Stimulated activated CD4-positive, alpha-beta T cell treated with anti-CD3 and anti-CD28 coated beads, Interleukin-4, amount 100 ng/mL, for 4 hours (primary cell): ENCODE measurements at regions not wholly inside any gene's neighbourhood (a gene's known extent, or its start where the extent isn't known, plus 50 kb on each side); places are given as distances from the start of the nearest gene placed in this dataset.
"Not testable (repeated sequence)": the region's sequence is repeated elsewhere in the genome, so short reads cannot be mapped to it uniquely, and the experiment has no call there.

Source experiments
- DNase-seq, 2 experiments: peaks; one replicate each; pipeline ENCODE4 v3.0.0-alpha.2; 2020

DNA sequence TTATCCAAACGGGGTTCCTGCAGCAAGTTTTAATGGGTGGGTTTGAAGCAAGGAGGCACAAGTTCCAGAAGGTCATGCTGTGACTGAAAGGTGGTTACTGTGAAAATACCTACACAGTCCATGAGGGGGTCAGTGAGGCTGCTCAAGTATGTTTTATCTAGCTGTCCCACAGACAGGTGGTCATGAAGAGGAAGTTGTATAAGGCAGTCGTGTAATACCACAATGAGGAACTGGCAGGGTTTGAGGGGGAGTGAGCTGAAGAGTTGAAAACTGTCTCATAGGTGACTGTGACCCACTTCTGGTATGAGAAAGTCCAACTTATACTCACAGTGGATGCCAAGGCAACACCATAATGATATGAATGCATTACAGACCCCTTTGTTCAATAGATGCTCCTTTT lies 856.8 kb downstream of the OTOL1 start:
- DNase-seq: no peak

- no peak for DNase-seq
Observed at GRCh38 chr3:162354356-162354755, 857.7 kb downstream of the OTOL1 start.

- no peak for DNase-seq
Observed at GRCh38 chr3:162365066-162365719, 868.6 kb downstream of the OTOL1 start.

DNA sequence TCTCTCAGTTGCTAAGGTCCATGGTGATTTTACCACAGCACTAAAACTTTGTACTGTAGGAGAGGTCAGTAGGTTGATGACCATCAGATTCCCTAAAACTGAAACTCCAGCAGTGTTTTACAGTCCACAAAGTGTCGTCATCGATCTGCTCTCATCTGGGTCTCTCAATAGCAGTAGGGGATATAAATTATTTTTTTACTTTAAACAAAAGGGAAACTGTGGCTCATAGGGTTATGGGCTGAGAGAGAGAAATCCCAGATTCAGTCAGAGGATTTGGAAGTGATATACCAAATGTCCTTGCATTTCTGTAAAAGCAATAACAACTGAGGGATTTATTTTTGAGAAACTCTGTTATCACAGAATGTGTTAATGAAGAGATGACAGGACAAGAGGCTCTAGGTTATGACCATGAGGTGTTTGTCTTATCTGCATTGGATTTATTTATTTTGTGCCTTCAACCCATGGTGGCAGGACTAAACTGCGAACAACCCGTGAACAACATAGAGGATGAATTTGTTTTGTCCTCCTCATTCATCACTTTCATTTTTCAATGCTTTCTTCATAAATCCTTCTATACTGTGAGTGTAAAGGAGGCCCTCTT lies 869.7 kb downstream of the OTOL1 start:
- DNase-seq: no peak

DNA sequence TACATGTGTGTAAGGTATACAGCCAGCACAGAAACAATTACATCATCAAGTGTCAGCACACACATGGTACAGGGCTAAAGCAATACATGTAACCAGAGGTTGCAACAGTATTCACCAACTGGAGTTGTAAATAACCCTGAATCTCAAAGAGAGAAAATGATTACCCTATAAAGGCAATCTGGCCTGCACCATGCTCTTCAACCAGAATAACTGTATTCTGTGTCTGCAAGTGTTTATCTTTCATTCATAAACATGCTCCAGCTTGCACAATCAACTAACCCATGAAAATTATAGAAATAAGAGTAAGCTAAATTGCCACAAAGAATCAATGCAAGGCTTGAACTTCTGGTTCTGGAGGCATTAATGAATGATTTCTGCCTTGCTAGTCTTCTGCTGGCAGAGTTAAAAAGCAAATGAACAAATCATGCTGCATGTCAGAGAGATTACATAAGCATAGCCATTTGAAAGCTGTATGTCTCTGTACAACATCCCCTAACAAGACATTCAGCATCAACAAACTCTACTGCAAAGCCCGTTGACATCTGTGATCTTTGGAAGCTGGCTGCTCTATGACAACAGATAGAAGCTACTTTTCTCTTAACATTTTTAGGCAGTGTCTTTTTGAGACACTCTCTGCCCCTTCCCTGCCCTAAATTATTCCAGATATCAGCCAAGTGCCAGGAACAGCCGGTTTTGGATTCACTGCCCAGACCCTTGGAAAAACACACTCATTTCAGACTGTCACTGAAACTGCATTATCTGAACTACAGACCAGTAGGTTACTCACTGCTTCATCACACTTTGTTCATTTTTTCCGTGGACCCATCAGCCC lies 871.0 kb downstream of the OTOL1 start:
- no peak for DNase-seq

DNA sequence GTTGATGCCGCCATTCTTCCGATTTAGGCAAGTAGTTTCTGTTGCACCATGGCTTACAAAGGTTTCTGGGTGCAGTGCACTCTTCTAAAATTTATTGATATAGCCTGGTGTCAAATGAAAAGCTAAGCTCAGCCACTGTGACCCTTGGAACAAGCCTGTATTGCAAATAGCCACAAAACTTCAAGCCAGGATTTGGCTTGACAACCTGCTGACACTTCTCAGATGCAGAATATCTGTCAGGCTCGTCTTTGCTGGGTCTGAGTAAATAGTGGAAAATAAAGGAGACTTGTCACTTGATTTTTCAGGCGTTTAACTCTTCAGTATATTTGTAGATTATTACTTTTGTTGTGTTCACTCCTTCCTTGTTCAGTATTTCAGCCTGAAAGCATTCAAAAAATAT lies 871.8 kb downstream of the OTOL1 start:
- DNase-seq: no peak

GRCh38 chr3:162369306-162369705 lies 872.7 kb downstream of the OTOL1 start:
- no peak for DNase-seq

DNA sequence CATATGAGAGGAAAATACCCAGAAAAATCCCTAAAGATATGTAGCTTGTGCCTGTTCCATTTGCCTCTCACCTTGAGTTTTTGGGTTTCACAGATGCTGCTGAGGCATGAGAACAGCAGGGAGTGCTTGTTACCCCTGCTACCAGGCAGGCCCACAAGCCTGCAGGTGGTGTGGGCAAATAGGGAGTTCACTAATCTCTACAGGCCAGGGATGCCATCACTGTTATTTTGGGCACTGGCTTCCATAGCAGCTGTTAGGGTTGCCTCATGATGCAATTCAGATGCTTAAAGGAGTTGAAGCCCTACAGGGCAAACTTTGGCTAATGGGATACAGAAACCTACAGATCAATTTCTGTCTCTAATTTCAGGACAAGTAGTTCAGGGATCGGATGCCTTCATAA lies 873.5 kb downstream of the OTOL1 start:
- DNase-seq: no peak

DNA sequence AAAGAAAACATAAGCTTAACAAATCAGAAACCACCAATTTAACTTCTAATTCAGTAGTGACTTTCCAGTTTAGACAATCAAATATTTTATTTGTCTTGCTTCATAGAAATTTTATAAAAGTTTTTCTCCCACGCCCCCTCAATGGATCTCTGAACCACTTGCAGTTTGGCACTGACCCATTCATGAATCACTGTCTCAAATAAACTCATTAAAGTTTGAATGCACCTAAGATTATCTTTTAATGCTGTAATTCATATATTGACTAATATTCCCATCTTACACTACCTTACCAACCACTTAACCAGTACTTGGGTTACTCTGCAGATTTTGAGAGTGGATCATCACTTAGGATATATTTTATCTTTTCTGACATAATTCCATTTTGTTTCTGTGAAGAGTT lies 880.2 kb downstream of the OTOL1 start:
- no peak for DNase-seq

DNA sequence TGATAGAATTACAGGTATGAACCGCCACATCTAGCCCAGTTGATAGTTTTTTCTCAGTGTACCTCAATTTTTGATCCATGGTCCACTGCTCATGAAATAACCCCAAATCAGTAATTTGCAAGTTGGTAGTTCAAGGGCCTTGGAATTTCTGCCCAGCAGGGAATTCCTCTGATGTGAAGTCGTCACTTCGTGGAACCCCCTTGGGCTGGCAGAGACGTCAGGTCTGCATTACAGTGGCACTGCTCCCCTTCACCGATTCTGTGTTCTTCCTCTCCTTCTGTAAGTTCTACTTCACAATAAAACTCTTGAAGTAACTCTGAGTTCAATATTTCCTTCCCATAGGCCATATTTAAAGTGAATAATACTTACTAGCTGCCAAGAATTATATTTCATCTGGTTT lies 881.0 kb downstream of the OTOL1 start:
- no peak for DNase-seq

GRCh38 chr3:162385387-162385786 lies 888.8 kb downstream of the OTOL1 start:
- DNase-seq: no peak

DNA sequence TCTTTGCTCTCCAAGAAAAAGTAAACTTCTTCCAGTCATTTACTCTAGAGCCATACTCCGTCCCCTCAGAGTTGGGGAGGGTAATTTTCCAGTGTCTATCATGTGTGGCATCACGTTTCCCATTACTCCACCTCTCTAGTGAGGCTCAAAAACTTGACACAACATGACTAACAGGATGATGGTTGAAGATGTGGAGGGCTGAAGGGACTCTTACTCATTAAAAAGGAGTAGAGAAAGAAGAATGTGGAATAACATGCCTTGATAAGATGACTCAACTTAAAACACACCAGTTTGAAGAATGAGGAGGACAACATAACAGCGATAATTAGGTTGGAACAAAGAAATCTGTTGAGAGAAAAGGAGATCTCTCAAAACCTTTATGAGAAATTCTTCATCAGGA lies 894.3 kb downstream of the OTOL1 start:
- DNase-seq: no peak

DNA sequence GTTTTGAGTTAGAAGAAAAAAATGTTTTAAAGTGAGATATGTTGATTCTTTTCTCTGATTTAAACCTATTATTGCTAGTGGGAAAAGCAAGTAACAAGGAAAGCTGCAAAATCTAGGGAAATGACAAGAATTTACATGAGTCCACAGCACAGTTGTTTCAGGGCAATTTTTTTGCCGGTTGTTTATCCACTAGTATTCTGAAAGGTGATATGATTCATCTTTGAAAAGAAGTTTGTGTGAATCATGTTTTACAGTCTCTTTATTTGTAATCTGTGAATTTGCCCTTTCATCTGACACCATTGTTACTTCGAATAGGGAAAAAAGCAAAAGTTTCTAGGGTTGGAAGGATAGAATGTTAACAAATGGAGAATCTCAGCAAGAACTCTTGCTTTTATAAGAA lies 894.7 kb downstream of the OTOL1 start:
- no peak for DNase-seq

GRCh38 chr3:162395496-162395895 lies 898.9 kb downstream of the OTOL1 start:
- no peak for DNase-seq

- no peak for DNase-seq
Observed at GRCh38 chr3:162398554-162398953, 901.9 kb downstream of the OTOL1 start.

DNA sequence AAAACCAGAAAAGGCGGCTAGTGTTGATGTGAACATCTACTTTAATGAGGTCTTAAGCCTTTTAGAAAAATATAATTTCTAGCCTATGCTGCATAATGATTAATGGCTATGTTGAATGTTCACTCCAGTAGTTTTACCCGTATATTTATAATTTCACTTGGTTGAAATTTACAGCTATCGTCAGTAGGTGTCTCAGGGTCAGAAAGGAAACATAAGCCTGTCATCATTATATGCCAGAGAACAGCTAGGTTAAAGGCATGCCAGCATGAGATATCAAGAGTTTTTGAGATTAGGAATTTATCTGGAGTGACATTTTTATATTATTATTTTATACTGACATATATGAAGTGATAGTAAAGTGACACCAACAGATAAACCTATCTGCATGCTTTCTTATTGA lies 904.1 kb downstream of the OTOL1 start:
- no peak for DNase-seq

DNA sequence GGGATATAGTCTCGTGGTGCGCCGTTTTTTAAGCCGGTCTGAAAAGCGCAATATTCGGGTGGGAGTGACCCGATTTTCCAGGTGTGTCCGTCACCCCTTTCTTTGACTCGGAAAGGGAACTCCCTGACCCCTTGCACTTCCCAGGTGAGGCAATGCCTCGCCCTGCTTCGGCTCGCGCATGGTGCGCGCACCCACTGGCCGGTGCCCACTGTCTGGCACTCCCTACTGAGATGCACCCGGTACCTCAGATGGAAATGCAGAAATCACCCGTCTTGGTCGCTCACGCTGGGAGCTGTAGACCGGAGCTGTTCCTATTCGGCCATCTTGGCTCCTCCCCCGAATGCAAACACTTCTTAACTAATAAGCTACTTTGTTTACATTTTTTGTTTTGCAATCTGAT lies 914.9 kb downstream of the OTOL1 start:
- DNase-seq: not testable (repeated sequence)

- DNase-seq: no peak
Observed at GRCh38 chr3:162421721-162422120, 925.1 kb downstream of the OTOL1 start.

GRCh38 chr3:162428192-162428591 lies 931.6 kb downstream of the OTOL1 start:
- DNase-seq: no peak

DNA sequence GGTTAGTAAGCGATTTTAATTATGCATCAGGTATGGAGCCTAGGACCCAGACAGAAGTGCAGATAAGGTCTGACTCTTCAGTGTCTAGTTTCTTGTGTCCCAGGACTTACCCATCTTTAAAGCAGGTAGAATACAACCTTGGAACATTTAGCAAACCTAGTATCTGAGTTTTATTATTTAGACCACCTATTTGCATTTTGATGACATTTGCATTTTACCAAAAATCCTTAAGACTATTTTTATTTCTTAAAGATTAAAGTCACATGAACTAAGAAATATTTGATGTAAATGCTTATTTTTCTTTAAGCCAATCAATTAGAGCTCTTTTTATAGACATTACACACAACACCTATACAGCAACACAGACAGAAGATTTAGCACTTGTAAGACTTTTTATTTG lies 939.1 kb downstream of the OTOL1 start:
- no peak for DNase-seq

GRCh38 chr3:162436826-162437225 lies 940.2 kb downstream of the OTOL1 start:
- no peak for DNase-seq

- DNase-seq: no peak
Observed at GRCh38 chr3:162437480-162437879, 940.9 kb downstream of the OTOL1 start.

- DNase-seq: no peak
Observed at GRCh38 chr3:162441716-162442115, 945.1 kb downstream of the OTOL1 start.

- DNase-seq: no peak
Observed at GRCh38 chr3:162443376-162443775, 946.8 kb downstream of the OTOL1 start.
